GM10266 (cell line): ENCODE measurements at regions not wholly inside any gene's neighbourhood (a gene's known extent, or its start where the extent isn't known, plus 50 kb on each side); places are given as distances from the start of the nearest gene placed in this dataset.

Experiments used
- DNase-seq: peaks from one replicate; pipeline ENCODE4 v3.0.0; 2012; ENCODE audit errors: extremely low spot score
- TF ChIP-seq, protein P1 (sequence below): IDR thresholded peaks from 2 replicates; pipeline ENCODE4 v1.5.1; 2012; ENCODE audit warnings: mild to moderate bottlenecking, low read depth; ENCODE audit not compliant: control insufficient read depth, insufficient read depth; ENCODE audit errors: missing control alignments

DNA sequence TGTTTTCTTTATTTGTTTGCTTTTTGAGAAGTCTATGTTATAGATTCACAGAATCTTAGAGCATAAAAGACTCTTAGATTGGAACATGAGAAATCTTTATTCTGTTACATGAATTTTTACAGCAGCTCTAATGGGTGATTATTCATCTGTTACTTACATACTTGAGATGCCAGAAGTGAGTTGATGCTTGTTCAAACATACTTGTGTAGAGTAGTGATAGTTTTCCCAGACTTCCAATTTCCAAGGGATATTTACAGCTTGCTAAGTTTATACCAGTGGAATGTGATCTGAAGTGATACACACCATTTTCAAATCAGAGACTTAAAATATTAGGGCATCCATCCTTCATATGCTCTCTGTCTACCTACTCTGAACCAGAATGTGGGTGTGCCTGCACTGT is 252.9 kb upstream of the SMIM31 start:
- TF ChIP-seq, protein P1, sequence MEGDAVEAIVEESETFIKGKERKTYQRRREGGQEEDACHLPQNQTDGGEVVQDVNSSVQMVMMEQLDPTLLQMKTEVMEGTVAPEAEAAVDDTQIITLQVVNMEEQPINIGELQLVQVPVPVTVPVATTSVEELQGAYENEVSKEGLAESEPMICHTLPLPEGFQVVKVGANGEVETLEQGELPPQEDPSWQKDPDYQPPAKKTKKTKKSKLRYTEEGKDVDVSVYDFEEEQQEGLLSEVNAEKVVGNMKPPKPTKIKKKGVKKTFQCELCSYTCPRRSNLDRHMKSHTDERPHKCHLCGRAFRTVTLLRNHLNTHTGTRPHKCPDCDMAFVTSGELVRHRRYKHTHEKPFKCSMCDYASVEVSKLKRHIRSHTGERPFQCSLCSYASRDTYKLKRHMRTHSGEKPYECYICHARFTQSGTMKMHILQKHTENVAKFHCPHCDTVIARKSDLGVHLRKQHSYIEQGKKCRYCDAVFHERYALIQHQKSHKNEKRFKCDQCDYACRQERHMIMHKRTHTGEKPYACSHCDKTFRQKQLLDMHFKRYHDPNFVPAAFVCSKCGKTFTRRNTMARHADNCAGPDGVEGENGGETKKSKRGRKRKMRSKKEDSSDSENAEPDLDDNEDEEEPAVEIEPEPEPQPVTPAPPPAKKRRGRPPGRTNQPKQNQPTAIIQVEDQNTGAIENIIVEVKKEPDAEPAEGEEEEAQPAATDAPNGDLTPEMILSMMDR, result no peak
- no peak for DNase-seq

DNA sequence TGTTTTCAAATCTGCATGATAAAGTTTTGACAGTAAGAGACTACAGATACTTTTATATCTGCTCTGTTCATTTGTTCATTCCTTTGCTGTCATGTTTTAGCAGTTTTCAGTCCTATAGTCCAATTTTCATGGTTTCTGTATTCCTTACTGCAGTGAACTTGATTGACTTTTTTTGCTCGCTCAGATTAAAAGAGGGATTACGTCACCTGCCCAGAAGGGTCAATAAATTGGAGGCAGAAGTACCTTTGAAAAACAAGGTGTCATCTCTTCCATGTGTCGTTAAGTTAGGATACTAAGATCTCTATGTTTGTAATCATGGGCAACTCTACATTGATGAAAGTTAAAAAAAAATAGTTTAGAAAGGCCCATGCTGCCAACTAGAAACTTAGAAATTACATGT is 250.1 kb upstream of the SMIM31 start:
- DNase-seq, result no peak
- TF ChIP-seq, protein P1, result no peak

DNA sequence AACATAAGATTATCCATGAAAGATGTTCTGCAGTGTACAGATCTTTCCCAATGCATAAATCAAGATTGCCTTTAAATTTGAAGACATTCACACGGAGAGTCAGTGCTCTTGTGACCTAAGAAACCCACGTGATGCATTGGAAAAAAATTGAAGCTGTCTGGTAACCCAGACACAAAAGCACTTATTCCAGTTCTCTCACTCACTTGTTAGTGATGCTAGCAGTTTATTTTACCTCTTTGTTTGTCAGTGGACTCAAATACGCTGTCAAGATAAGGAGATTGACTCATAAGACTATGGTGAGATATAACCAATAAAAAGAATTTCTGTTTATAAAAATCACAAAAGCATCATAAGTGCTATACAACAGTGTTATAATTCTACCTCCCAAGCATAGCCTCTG is 245.8 kb upstream of the SMIM31 start:
- DNase-seq, result no peak
- TF ChIP-seq, protein P1, result no peak

DNA sequence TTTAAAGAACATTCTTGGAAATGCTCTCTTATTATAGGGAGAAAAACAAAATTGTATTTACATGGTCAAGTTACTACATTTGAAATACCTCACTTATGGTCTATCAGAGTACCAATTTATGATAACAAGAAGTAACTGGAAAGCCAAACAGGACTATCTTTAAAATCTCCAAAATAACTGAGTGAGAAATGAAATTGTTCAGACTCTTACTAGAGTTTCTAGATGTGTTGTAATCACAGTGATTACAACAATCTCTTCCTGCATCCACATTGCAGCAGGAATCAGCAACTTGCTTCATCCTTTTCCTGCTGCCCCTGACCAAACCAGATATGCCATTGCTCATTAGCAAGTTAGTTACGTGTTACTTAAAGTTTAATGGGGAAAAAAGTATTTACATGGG is 245.2 kb upstream of the SMIM31 start:
- DNase-seq, result no peak
- TF ChIP-seq, protein P1, result no peak

DNA sequence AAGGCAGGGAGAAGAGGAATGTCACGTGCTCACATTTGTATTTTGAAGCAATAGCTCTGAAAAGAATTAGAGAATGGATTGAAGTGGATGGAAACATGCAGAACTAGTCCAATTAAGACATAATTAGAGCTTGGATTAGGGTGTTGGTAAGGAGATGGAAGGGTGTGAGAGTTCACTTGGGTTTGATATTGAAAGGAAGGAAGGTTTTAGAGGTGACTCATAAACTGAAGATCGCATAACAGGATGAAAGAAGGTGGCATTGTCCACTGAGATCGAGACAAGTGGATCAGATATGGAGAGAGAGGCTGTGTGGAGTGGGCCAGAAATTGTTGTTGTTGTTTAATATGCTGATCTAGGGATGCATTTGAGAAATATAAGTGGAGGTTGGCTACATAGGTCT is 244.0 kb upstream of the SMIM31 start:
- TF ChIP-seq, protein P1, result no peak
- DNase-seq, result no peak

DNA sequence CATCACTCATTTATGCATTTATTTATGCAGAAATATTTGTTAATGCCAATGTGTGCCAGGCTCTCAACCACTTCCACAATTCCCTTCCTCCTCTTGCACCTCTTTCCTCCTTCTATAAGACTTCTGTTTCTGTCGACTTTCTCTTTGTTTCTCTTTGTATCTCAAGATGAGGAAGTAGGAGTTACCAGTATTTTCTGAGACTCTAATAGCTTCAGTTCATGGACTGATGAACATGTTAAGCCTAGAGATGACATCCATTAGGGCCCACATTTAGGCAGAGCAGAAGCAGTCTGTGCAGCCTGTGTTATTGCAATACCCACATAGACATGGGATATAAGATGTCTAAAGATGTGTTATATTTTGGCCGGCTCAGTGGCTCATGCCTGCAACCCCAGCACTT is 241.8 kb upstream of the SMIM31 start:
- DNase-seq, result no peak
- TF ChIP-seq, protein P1, result no peak

DNA sequence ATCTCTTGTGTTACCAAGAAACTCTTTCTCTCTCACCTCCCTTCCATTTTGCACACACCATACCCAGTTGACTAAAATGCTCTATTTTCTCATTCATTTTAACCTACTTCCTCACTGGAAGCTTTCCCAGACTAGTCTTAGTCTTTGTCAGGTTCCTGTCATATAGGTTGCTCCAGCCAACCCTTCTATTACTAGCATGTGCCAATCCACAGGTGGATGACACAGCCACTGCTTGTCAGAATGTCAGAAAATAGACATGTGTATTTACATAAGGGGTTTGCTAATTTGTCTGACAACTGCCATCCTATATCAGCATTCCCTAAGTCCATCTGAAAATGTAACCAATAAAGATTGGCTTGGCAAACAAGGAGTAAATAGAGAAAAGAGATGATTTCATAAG is 239.2 kb upstream of the SMIM31 start:
- TF ChIP-seq, protein P1, result no peak
- DNase-seq, result no peak
